Peyer's patch (tissue), 4 donors: ENCODE measurements at regions not wholly inside any gene's neighbourhood (a gene's known extent, or its start where the extent isn't known, plus 50 kb on each side); places are given as distances from the start of the nearest gene placed in this dataset.

Source experiments
- DNase-seq, 3 donors: peaks; one replicate each; pipeline ENCODE4 v3.0.0-alpha.2; 2017 to 2019
- H3K27ac ChIP-seq, 4 donors: fragments of 200-600 bp; sonication (generic); one replicate each; pipeline ENCODE4 v1.5.1; 2016 to 2019
- H3K27me3 ChIP-seq, 2 donors: fragments of 200-600 bp; sonication (generic); one replicate each; pipeline ENCODE4 v1.5.1; 2019
- H3K36me3 ChIP-seq, 3 donors: fragments of 200-600 bp; sonication (generic); one replicate each; pipeline ENCODE4 v1.5.1; 2016 to 2019
- H3K4me1 ChIP-seq, 4 donors: fragments of 200-600 bp; sonication (generic); one replicate each; pipeline ENCODE4 v1.5.1; 2016 to 2019
- H3K4me3 ChIP-seq, 4 donors: fragments of 200-600 bp; sonication (generic); 1 replicate in 3 of 4; 2 replicates in 1 of 4; pipeline ENCODE4 v1.5.1; 2016 to 2019; ENCODE audit warnings: mild to moderate bottlenecking in 1 of 4
- H3K9me3 ChIP-seq, 4 donors: fragments of 200-600 bp; sonication (generic); one replicate each; pipeline ENCODE4 v1.5.1; 2016 to 2019; ENCODE audit warnings: mild to moderate bottlenecking in 1 of 4
- POLR2A ChIP-seq, 2 donors: fragments of 450-650 bp; IDR thresholded peaks; one replicate each; pipeline ENCODE4 v1.5.1; 2017; ENCODE audit warnings: antibody characterized with exemption in 2 of 2, mild to moderate bottlenecking in 2 of 2, moderate library complexity in 2 of 2
- TF ChIP-seq, protein P1 (sequence below), 6 experiments: fragments of 450-650 bp in 4 of 6; fragments of 200-600 bp in 2 of 6; sonication (generic) in 1 of 6; IDR thresholded peaks; one replicate each; pipeline ENCODE4 v1.5.1; 2017 to 2019; ENCODE audit warnings: antibody characterized with exemption in 6 of 6, mild to moderate bottlenecking in 3 of 6, moderate library complexity in 1 of 6

DNA sequence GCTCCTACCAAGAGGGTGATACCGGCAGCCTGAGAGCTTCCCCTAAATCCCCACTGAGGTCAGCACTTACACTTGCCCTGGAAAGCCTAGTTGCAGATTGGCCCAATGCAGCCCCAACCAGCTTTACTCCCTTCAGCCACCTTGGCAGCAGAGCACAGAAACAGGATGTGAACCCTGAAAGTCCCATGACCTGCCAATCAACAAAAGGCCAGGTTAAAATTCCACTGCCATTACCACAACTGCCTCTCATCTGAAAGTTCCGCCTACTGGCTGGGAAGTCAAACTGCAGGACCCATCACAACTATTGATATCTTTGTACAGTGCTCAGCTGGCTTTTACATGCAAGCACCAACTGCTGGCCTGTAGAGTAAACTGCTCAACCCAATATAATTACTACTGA is 156.2 kb downstream of the ZMAT3 start:
- H3K4me3 ChIP-seq = no peak overlapping the region
- H3K9me3 ChIP-seq = no peaks in the 10 kb centered on the region
- DNase-seq = no peak
- H3K27me3 ChIP-seq = no peaks in the 10 kb centered on the region
- no peaks in the 10 kb centered on the region for H3K4me1 ChIP-seq
- no peak overlapping the region for H3K27ac ChIP-seq
- TF ChIP-seq POLR2A (IDR thresholded peaks at IDR 0.05) = no peak
- TF ChIP-seq, protein P1, sequence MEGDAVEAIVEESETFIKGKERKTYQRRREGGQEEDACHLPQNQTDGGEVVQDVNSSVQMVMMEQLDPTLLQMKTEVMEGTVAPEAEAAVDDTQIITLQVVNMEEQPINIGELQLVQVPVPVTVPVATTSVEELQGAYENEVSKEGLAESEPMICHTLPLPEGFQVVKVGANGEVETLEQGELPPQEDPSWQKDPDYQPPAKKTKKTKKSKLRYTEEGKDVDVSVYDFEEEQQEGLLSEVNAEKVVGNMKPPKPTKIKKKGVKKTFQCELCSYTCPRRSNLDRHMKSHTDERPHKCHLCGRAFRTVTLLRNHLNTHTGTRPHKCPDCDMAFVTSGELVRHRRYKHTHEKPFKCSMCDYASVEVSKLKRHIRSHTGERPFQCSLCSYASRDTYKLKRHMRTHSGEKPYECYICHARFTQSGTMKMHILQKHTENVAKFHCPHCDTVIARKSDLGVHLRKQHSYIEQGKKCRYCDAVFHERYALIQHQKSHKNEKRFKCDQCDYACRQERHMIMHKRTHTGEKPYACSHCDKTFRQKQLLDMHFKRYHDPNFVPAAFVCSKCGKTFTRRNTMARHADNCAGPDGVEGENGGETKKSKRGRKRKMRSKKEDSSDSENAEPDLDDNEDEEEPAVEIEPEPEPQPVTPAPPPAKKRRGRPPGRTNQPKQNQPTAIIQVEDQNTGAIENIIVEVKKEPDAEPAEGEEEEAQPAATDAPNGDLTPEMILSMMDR (IDR thresholded peaks at IDR 0.05) = no peak
- no peaks in the 10 kb centered on the region for H3K36me3 ChIP-seq

DNA sequence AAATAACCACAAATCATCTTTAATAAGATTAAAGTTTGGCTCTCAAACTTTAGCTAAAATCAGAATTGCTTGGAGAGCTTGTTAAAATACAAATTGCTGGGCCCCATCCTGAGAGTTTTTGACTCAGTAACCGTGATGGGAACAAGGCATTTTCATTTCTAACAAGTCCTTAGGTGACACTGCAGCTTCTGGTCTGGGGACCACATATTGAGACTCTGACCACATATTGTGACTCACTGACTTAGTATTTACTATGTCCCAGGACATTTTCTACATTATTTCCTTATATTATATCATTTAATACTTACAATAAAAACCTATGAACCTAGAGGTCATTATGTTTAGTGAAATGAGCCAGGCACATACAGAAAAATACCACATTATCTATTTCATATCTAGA is 164.5 kb downstream of the ZMAT3 start:
- TF ChIP-seq, protein P1 (IDR thresholded peaks at IDR 0.05) = no peak
- TF ChIP-seq POLR2A (IDR thresholded peaks at IDR 0.05) = no peak
- Histone ChIP-seq H3K27ac (no peak overlapping the region), H3K4me1 (no peaks in the 10 kb centered on the region), H3K36me3 (no peaks in the 10 kb centered on the region), H3K27me3 (no peaks in the 10 kb centered on the region), H3K9me3 (no peaks in the 10 kb centered on the region), H3K4me3 (no peak overlapping the region)
- DNase-seq = no peak

DNA sequence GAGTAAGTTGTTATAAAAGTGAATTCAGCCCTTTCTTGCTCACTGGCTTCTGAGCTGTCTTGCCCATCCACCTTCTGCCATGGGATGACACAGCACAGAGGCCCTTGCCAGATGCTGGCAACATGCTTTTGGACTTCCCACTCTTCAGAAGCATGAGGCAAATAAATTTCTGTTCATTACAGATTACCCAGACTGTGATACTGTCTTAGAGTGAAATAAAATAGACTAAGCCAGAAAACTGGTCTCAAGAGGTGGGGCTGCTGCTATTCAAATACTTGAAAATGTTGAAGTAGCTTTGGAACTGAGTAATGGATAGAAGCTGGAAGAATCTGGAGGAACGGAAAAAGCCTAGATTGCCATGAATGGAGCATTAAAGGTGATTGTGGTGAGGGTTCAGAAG is 170.4 kb downstream of the ZMAT3 start:
- no peaks in the 10 kb centered on the region for H3K4me1 ChIP-seq
- no peak overlapping the region for H3K27ac ChIP-seq
- no peak overlapping the region for H3K4me3 ChIP-seq
- H3K36me3 ChIP-seq = no peaks in the 10 kb centered on the region
- no peak for TF ChIP-seq POLR2A (IDR thresholded peaks at IDR 0.05)
- TF ChIP-seq, protein P1 (IDR thresholded peaks at IDR 0.05) = no peak
- H3K9me3 ChIP-seq = no peaks in the 10 kb centered on the region
- no peaks in the 10 kb centered on the region for H3K27me3 ChIP-seq
- no peak for DNase-seq

DNA sequence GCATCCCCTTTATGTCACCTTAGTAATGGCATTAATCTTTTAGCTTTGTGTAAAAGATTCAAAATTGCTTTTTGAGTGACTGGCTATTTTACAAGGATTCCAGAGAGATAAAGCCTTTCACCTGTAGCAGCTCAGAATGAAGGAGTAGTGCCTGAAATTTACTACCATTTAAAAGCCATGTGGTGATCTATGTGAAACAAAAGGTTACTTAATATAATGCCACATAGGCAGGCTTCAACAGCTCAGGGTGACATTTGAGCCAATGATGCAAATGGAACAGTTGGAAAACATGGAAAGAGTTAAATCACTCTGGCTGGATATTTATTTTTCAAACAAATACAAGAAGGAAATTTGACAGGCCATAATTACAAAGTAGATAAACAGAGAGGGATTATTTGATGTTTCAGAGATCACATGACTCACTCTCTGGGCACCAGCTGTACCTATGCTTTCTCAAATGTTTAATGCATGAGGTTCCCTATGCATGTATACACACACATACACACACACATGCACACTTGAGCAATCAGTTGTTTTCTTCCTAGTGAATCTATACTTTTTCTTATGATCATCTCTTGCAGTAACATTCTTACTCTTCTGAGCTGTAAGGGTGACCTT is 171.5 kb downstream of the ZMAT3 start:
- no peak for DNase-seq
- Histone ChIP-seq H3K9me3 (no peaks in the 10 kb centered on the region), H3K36me3 (no peaks in the 10 kb centered on the region), H3K4me3 (no peak overlapping the region), H3K27ac (no peak overlapping the region), H3K4me1 (no peaks in the 10 kb centered on the region), H3K27me3 (no peaks in the 10 kb centered on the region)
- TF ChIP-seq, protein P1 (IDR thresholded peaks at IDR 0.05) = no peak
- TF ChIP-seq POLR2A (IDR thresholded peaks at IDR 0.05) = no peak

DNA sequence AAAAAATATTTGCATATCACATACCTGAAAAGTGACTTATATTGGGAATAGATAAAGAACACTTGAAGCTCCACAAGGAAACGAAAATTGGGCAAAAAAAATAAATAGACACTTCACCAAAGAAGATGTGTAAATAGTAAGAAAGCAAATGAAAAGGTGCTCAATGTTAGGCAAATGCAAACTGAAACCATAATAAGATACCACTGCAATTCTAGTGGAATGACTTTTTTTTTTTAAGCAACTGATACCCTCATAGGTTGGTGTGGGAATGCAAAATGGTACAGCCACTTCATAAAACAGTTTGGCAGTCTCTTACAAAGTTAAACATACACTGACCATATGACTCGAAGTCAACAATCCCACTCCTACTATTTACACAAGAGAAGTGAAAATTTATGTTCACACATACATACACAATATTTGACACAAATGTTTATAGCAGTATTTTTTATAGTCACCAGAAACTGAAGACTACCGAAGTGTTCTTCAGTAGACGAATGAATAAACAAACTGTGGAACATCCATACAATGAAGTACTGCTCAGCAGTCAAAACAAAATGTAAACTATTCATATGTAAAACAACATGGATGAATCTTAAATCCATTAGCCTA is 176.3 kb downstream of the ZMAT3 start:
- Histone ChIP-seq H3K27ac (no peak overlapping the region), H3K27me3 (no peaks in the 10 kb centered on the region), H3K4me3 (no peak overlapping the region), H3K9me3 (no peaks in the 10 kb centered on the region), H3K36me3 (no peaks in the 10 kb centered on the region), H3K4me1 (no peaks in the 10 kb centered on the region)
- no peak for DNase-seq
- no peak for TF ChIP-seq POLR2A (IDR thresholded peaks at IDR 0.05)
- TF ChIP-seq, protein P1 (IDR thresholded peaks at IDR 0.05) = no peak
